Activated T-cell treated with anti-CD3 and anti-CD28 coated beads for 4 hours (primary cell): ENCODE measurements at regions not wholly inside any gene's neighbourhood (a gene's known extent, or its start where the extent isn't known, plus 50 kb on each side); places are given as distances from the start of the nearest gene placed in this dataset.

Experiments used
- DNase-seq: peaks from one replicate; pipeline ENCODE4 v3.0.0-alpha.2; 2020

DNA sequence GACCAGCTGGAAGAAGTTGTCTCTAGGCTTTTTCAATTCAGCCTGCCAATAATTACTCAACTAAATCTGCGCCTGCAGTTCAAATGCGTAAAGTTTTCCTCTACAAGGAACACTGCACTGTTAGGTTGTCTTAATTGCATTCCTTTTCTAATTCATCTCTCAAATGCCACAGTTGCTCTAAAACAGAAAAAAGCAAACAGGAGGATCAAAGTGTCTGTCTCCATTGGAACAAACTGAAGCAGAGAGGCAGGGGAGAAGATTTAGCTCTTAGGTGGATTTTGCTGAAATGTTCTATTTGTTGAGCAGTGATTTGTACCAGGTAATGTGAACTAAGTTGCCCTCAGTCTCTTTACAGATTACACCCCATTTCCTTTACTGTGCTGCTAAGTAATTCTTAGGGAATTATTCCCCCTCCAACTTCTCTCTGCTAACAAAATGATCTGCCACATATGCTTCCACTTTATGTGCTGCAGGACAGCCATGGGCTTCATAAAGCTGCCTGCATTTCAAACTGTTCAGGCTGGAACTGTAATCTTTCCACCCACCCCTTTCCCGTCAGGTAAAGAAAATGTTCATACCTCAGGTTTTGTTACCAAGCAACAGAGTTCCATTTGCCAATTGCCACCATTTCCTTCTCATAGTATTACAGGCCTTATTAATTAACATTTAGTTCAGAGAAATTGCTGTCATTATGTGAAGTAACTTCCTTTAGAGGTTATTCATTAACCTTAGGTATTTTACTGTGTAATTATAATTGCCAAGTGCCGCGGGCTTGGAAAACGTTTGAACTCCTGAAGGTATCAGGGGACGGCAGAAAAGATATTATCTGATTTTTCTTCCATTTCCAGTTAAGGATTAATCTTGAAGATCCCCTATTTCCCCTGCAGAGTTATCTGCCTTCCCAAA lies 149.3 kb downstream of the SPRY1 start:
- no peak for DNase-seq

DNA sequence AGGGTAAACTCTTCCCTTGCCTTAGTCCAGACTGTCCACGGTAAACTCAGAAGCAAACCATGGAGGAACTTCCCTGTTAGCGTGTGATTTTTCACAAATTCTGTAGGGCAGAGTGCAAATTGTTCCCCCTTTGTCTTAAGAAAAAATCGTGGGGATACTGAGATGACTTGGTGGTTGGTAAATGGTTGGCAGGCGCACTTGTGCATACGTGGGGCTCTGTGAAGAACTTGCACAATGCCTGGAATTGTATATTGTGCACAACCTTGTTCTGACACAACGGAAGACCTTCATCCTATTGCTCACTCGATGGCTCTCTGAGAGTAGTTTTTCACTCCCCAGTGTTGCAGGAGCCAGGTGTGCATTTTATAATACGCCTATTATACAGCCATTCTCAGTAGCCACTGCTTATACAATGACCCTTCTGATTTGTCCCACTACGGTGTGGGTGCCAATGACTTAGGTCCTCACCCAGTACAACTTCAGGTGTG lies 150.0 kb downstream of the SPRY1 start:
- no peak for DNase-seq

DNA sequence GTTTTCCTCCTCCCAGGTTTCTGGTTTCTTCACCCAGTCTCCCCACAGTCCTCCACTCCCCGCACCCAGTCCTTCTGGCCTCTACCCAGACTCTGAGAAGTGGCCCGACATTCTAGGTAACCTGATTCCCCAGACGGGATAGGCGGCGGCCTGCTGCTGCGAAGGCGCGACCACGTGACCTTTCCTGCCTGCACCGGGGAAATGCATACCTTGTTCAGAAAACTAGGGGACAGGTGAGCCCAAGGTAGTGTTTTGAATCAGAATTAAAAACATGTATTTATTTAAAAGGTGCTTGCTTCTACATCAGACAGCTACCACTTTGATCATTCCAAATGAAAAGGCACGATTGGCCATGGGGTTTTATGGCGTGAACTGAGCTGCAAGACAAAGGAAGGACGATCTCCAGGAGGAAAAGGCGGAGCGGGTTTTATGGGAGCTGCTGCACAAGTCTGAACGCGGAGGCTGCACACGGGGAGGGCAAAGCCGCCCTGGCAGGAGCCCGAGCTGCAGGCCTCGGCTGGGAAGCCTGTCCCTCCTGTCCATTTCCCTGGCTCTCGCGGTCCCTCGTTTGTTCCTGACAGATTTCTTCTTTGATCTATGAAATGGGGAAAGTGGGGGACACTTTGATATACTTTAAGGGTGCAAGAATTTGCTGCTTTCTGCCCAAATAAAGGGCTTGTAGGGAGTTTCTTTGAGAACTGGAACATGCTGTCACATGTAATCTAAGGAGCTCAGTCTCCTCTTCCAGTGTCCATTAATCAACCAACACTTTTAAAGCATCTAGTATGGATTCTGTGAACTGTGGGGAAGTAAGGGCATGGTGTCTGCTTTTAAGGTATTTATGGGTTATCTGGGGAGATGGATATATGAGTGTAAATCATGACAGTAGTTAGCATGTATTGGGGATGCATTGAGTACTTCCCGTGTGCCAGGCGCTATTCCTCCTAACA lies 150.9 kb downstream of the SPRY1 start:
- DNase-seq, result no peak

DNA sequence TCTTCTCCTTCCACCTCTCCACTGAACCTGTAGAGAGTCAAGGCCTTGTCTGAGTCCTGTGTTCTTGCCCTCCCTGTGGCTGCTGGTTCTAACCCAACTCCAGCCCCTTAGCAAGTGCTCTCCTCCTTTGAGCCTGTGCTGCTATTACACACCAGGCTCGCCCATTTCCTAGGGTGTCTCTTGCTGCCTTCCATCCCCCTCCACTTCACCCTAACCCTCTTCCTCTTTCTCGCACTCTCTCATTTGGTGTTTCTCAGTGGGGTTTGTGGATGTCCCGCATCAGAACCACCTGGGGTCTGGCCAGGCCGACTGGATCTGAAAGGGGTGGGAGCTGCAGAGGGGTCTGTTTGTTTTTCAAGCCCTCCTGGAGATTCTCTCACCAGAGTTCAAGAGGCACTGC lies 156.7 kb downstream of the SPRY1 start:
- no peak for DNase-seq

DNA sequence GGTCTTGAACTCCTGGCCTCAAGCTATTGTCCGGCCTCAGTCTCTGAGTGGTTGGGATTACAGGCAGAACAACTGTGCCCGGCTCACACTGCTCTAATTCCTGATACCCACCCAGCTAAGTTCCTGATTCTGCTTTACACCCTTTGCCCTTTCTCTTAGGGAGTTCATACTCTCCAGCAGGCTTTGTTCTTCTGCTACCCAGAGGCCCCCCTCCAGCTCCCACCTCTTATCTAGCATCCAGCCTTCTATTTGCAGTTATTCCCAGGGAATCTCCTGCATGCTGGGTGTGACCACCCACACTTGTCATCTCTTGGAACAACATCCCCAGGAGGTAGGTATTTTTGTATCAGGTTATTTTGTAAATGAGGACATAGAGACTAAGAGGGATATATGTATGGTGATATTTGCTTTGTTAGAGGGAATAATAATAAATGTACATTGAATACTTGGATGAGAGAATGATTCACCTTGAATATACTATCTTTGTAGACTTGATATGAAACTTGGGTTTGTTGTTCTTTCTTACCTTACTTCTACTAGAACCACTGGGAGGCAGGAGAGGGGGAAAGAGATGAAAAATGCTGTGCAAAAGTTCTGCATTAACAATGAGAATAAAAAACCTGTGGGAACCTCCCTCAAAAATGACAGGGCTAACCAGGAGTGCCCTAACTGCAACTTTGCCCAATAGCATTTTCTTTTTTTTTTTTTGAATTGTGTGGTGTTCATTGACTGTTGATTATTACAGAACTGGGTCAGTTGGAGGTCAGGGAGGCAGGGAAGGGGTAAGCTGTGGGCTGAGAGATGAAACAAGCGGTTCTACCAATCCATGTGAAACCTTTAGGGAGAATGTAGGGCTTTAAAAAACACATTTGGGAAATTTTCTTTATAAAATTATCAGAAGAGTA lies 157.4 kb downstream of the SPRY1 start:
- no peak for DNase-seq

DNA sequence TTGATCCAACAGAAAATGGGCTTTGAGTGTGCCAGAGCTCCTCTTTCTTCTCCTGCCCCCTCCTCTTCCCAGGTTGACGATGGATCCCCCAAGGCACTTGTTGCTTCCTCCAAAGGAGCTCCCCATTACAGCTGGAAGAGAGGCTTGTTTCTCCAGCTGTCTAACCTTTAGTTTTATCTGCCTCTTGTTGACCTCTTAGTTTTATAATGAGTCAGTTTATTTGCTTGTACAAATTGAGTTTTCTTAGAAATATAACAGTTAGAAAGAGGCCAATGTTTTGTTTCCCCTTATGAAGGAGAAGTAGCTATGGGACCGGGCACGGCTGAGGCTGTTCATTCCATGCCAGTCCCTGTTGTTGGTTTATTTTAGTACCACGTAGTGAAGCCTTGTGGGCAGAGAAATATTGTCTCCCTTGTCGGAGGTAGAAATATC lies 158.2 kb downstream of the SPRY1 start:
- no peak for DNase-seq

DNA sequence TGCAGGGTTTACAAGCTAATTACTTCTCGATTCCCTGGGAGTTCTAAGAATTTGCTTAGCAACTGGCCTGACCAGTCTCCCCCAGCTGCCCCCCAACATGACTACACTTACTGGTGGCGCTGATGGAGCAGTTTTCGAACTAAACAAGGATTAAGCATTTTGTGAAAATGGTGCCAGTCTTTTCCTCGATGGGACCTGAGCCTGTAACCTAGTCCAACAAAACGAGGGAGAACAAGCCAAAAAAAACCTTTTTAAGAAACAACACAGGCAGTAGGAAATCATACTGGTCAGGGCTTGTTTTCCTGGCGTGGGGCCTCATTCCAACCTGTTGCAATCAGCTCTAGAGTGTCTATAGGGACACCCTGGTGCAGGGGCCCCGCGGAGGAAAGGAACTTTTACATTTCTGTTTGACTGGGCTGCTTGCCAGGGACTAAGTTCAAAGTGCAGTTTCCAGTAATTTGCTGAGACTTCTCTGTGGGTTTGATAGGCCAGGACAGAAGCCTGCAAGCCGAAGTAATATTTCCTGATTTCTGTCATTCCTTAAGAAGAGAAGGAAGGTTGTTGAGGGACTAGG lies 158.7 kb downstream of the SPRY1 start:
- no peak for DNase-seq

DNA sequence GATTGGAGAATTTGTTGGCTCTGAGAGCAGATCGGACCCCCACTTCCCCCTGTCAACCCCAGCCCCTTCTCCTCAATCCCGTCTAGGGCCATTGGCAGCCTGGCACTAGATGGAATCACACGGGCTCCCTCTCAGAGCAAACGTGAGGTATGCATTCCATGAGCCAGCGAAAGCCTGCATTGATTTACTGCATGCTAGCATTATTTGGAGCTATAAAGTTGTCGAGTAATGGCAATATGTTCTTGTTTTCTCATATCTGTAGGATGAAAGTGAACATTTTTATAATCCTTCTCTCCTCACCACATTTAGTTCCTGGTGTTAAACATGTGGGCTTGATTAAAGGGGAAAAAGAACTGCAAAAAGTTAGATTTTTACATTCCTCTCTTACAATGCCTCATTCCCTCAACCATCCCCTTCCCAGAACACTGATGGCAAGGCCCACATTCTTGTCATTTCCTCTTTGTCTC lies 159.2 kb downstream of the SPRY1 start:
- no peak for DNase-seq

DNA sequence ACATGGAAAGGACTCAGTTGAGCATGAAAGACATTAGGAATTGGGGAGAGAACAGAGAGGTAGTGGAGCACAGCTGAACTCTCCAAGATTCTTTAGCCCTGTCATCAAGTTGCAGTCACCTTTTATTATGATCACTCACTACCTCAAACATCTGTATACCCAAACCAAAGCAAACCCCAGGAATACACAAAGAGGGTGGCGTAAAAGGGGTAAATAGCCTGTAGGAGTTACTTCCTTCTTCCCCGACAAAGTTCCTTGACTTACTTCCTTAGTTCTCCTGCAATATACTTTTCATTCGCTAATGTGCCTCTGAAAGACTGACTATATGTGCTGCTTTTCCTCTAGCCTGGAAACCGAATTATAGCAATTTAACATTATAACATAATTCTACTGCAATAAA lies 159.9 kb downstream of the SPRY1 start:
- no peak for DNase-seq

DNA sequence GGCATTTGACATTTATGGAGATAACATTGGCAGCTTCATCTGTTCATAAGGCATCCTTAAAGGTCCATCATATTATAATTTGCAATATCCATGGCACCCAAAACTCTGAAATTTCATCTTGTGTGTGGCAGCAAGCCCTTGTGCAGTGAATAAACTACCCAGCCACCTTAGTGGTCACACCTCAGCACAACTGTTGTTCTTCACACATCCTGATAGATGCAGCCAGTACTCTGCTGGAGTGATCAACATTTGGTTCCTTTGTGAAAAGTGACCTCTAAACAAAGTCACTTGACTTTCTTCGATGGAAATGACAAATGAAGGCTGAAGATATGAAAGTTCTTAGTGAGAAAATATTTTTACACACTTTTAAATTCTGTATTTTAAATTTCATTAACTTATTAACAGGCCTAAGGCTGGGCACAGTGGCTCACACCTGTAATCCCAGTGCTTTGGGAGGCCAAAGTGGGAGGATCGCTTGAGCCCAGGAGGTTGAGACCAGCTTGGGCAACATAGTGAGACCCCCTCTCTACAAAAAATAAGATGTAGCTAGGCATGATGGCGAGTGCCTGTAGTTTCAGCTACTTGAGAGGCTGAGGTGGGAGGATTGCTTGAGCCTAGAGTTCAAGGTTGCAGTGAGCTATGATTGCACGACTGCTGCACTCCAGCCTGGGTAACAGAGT lies 161.4 kb downstream of the SPRY1 start:
- DNase-seq, result no peak

DNA sequence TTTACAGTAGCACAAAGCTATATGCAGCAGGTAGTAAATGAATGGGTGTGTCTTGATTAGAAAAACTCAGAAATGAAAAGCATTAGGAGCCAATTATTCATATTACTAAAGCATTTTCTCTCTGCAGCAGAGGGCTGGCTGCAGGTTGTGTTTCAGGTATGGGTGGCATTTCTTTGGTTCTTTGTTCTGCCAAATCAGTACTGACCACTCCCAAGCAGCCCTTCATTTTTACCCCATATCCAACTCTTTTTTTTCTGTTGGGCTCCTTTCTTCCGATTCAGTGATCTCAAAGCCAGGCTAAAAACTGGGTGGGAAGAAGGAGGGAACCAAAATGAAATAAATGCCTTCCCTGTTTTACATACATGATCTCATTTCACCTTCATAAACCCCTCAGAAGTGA lies 162.3 kb downstream of the SPRY1 start:
- no peak for DNase-seq

DNA sequence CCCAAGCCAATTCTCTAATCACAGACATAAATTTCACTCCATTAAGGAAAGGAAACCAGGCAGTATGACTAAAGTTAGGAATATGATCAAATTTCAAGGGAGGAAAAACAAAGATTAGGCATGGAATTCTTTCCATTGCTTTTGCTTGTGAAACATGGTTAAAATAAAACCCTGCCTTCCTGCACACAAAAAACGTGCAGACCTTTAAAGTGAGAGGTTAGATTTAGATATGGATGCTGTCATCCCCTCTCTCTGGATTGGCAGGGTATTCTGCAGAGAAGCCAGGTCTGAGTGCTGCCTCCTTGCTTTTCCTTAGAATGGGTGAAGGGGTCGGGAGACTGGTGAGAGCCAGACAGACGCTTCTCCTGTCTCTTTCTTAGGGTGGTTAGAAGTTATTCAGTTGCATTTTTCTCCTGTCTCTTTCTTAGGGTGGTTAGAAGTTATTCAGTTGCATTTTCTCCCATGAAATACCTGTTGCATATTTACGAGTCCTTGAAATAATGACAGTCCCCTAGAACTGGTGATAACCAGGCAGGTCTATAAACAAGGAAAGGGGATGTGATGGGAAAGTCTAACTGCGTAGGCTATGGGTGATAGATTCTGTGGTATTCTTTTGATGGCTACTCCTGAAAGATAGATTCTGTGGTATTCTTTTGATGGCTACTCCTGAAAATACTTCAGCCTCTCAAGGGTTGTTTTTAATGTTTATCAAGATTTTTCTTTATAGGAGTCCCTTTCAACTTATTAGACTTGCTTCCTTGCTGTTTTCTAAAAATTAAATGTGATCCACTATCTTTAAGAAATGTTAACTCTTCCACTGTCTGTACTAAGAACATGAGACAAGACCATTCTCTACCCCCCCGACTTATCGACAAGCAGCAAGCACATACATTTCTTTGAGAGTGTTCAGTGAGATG lies 163.6 kb downstream of the SPRY1 start:
- no peak for DNase-seq

DNA sequence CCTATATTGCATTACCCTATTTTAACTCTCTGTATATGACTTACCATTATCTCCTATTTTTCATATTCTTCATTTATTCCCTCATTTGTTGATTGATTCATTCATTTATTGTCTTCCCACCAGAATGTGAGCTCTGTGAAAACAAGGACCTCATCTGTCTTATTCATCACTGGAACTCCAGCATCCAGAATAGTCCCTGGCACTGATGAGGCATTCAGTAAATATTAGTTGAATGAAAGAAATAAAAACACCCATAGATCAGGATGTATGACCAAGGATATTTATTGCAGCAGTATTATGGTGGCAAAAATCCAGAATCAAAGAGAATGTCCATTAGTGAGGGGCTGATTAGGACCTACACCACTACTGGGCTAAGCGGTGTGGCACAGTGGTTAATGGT lies 164.9 kb downstream of the SPRY1 start:
- no peak for DNase-seq

DNA sequence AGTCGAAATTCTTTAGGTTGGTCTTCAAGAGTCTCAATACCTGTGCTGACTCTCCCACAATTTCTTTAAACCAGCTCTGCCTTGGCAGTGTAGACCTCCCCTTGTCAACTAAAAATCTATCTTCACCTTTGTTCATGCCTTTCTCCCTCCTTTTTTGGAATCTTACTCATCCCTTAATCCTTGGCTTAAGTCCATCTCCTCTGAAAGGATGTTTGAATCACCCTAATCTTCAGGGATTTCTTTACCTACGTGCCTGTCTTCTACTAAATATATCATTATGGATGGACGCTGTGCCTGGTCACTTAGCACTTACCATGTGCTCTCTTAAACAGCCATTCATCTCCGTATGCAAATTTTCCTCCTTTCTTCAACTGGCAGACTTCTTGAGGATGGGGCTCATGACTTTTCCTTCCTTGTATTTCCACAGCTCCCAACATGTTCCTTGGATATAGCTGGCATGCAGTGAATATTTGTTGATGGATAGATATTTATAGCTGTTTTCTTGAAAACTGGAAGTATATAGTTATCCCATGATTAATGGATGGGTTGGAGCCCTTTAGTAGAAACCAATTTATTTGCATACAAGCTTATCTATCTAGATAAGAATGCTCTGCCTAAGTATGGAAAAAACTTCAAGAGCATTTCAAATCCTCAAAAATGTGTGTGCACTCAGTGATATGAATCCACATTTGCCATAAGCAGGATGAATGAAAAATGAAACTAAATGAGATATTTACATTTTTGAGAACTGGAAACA lies 166.6 kb downstream of the SPRY1 start:
- DNase-seq, result no peak

DNA sequence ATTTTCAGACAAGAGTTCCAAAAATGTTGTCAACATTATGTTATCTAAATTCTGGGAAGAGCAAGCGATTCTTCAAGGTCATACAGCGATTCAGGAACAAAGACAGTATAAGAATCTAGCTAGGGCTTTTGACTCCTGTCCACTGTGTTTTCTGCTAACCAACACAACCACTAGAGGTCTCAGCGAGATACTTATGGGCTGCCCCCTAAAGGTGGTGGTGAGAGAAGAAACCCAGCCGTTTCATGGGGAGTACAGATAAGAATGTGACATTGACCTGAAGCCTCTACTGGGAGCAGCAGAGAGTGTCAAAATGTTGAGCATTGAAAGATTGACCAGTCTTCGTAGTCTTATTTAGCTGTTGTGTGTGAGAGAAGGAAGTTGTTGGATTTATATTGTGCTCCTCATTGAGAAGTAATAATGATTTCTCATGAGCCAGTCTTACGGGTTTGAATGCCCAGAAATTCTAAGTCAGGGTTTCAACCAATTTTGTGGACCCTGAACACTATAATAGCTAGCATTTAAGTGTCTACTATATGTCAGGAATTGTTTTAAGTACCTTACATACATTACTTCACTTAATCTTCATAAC lies 168.3 kb downstream of the SPRY1 start:
- peak; percentile 21 for DNase-seq

DNA sequence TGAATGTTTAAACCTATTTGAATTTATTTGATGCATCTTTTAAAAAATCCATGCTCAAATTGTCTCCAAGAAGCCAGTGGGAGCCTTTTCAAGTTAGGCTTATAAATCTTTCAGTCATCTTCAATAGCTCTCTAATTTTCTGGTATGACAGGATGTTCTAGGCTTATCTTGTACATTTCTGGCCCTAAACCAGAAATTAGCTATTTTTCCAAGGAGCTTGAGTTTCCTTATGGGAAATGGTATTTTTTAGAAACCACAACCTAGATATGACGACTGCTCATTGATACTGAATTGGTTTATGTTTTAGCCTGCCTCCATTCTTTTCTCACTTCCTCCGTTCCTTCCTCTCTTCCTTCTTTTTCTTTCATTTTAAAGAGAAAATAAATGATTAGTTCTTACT lies 172.3 kb downstream of the SPRY1 start:
- no peak for DNase-seq

DNA sequence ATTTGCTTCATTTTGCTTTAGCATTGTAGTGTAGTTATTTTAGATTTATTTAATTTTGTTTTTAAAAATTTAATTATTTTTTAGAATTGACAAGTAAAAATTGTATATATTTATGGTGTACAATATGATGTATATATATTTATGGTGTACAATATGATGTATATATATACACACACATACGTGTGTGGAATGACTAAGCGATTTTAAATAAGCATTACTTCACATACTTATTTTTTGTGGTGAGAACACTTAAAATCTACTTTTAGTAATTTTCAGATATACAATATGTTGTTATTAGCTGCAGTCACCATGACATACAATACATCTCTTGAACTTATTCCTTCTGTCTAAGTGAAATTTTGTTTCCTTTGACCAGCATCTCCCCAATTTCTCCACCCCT lies 172.9 kb downstream of the SPRY1 start:
- no peak for DNase-seq

DNA sequence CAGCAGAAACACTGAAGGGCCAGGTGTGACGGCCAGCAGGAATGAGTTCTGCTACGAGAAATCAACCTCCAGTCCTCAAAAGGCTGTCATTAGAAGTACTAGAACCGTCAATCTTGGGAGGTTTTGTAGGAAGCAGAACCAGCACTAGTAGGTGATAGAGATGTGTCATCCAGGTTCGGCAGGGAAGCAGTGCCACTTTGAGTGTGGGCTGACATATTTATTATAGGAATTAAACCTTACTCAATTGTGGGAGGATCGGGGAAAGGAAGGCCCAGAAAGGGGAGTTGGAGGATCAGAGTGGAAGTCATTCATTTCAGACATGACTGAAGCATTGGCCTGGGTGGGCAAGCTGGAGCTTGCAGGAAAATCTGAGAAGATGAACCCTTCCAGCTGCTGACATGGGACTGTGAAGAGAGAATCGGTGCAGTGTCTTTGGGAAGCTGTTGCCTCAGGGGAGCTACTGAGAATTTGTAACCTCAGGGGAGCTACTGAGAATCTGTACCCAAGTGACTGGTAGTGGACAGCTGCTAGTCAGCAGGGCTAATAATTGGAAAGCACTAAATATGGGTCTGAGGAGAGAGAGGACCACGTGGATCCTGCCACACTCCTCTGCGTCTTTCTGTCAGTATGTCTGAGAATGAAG lies 177.4 kb downstream of the SPRY1 start:
- DNase-seq, result no peak

DNA sequence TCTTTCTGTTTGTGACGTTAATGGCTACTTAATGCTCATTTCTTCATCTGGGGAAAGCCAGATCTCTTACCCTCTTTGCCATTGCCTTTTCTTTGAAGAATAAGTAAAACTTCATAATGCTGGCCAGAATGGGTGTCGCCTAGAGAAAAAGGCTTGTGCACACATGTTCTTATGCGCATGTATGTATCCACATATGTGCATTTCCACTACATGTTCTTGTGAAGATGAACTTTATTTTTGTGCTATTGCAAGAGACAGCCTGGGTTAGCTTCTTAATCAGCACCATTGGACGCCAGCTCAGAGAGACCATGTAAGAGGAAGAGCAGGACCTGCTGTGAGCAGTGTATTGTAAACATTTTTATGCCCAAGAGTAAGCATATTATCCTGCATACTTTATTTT lies 178.7 kb downstream of the SPRY1 start:
- no peak for DNase-seq
